Breast epithelium (tissue), 4 donors: ENCODE measurements at regions not wholly inside any gene's neighbourhood (a gene's known extent, or its start where the extent isn't known, plus 50 kb on each side); places are given as distances from the start of the nearest gene placed in this dataset.

Source experiments
- DNase-seq, 2 donors: peaks; one replicate each; pipeline ENCODE4 v3.0.0-alpha.2; 2019; ENCODE audit warnings: low spot score in 2 of 2
- H3K27ac ChIP-seq, 2 donors: fragments of 200-600 bp; sonication (generic) in 1 of 2; one replicate each; pipeline ENCODE4 v1.5.1; 2016 to 2019; ENCODE audit warnings: mild to moderate bottlenecking in 1 of 2
- H3K27me3 ChIP-seq, 2 donors: fragments of 200-600 bp; sonication (generic) in 1 of 2; one replicate each; pipeline versions ENCODE4 v1.5.1 to v1.6.0; 2017 to 2019; ENCODE audit warnings: control low read depth in 1 of 2, mild to moderate bottlenecking in 1 of 2
- H3K36me3 ChIP-seq: fragments of 200-600 bp; one replicate; pipeline ENCODE4 v1.5.1; 2019
- H3K4me1 ChIP-seq, 2 donors: fragments of 200-600 bp; sonication (generic); one replicate each; pipeline ENCODE4 v1.5.1; 2016 to 2019; ENCODE audit warnings: control low read depth in 1 of 2
- H3K4me3 ChIP-seq, 3 donors: fragments of 200-600 bp; sonication (generic); 1 replicate in 2 of 3; 2 replicates in 1 of 3; pipeline ENCODE4 v1.5.1; 2016 to 2019; ENCODE audit warnings: mild to moderate bottlenecking in 3 of 3, moderate library complexity in 2 of 3
- H3K9me3 ChIP-seq, 2 donors: fragments of 200-600 bp; sonication (generic) in 1 of 2; one replicate each; pipeline ENCODE4 v1.5.1; 2016 to 2019; ENCODE audit warnings: control low read depth in 1 of 2
- POLR2A ChIP-seq: fragments of 450-650 bp; IDR thresholded peaks from one replicate; pipeline ENCODE4 v1.6.1; 2016; ENCODE audit warnings: antibody characterized with exemption, mild to moderate bottlenecking, moderate library complexity
- POLR2AphosphoS5 ChIP-seq, 3 donors: sonication (generic); formaldehyde crosslinking; IDR thresholded peaks; one replicate each; pipeline ENCODE4 v1.6.1; 2017; ENCODE audit warnings: antibody characterized with exemption in 3 of 3
- intact Hi-C: fragments of 100-400 bp; cut with DNase I; formaldehyde crosslinking; loops from one replicate; pipeline ENCODE4 v1.15.1; 2023; ENCODE audit warnings: low total_unique reads
- TF ChIP-seq, protein P1 (sequence below), 3 donors: fragments of 450-650 bp; IDR thresholded peaks; one replicate each; pipeline ENCODE4 v1.5.1; 2016 to 2017; ENCODE audit warnings: antibody characterized with exemption in 3 of 3, mild to moderate bottlenecking in 3 of 3, moderate library complexity in 3 of 3

DNA sequence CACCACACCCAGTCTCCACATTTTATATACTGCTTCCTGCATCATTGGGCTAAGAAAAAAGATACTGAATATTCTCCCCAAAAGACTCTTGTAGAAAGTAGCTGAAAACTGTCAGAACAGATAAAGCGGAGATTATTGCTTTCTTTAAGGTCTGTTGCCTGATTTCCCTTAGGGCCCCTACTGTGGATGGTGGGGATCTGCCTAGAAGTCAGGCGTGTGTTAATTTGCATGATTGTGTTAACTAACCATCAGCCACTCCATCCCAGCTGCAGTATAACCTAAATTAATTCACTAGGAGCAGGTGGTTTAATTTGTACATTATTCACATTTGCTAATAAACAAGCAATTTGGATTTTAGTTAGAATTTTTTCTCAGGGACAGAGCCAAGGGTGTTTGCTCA lies 360.3 kb downstream of the FBXW7 start:
- intact Hi-C loops = no loop called here

DNA sequence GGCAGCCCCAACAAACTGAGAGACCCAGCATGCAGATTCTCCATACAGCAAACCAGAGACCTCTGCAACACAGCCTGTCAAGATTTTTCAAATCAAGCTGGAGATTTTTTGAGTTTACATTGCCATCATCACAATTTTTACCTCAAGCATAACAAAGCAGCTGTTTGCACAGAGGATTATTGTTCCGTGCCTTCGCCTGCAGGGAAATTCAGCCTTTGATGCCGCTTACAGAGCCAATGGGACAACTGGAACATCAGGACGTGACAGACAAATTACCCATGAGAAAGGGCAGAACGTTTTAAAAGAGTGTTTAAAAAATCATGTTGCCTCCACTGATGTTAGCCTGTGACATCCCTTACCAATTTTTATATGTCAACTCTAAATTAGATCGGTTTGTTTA lies 363.7 kb downstream of the FBXW7 start:
- no peak overlapping the region for H3K27ac ChIP-seq
- no peaks in the 10 kb centered on the region for H3K27me3 ChIP-seq
- H3K4me3 ChIP-seq = no peak overlapping the region
- no peaks in the 10 kb centered on the region for H3K4me1 ChIP-seq
- intact Hi-C loops = no loop called here
- DNase-seq = no peak
- no peaks in the 10 kb centered on the region for H3K36me3 ChIP-seq
- TF ChIP-seq, protein P1, sequence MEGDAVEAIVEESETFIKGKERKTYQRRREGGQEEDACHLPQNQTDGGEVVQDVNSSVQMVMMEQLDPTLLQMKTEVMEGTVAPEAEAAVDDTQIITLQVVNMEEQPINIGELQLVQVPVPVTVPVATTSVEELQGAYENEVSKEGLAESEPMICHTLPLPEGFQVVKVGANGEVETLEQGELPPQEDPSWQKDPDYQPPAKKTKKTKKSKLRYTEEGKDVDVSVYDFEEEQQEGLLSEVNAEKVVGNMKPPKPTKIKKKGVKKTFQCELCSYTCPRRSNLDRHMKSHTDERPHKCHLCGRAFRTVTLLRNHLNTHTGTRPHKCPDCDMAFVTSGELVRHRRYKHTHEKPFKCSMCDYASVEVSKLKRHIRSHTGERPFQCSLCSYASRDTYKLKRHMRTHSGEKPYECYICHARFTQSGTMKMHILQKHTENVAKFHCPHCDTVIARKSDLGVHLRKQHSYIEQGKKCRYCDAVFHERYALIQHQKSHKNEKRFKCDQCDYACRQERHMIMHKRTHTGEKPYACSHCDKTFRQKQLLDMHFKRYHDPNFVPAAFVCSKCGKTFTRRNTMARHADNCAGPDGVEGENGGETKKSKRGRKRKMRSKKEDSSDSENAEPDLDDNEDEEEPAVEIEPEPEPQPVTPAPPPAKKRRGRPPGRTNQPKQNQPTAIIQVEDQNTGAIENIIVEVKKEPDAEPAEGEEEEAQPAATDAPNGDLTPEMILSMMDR (IDR thresholded peaks at IDR 0.05) = no peak
- TF ChIP-seq POLR2A = no peak
- no peak for TF ChIP-seq POLR2AphosphoS5 (IDR thresholded peaks at IDR 0.05)
- no peaks in the 10 kb centered on the region for H3K9me3 ChIP-seq

More for the DNA sequence above, 360.3 kb downstream of the FBXW7 start:
- DNase-seq = no peak
- H3K9me3 ChIP-seq = no peaks in the 10 kb centered on the region
- H3K36me3 ChIP-seq = no peaks in the 10 kb centered on the region
- TF ChIP-seq POLR2A (no peak), POLR2AphosphoS5 (IDR thresholded peaks at IDR 0.05) (no peak)
- TF ChIP-seq, protein P1 (IDR thresholded peaks at IDR 0.05) = no peak
- no peaks in the 10 kb centered on the region for H3K4me1 ChIP-seq
- no peak overlapping the region for H3K27ac ChIP-seq
- no peaks in the 10 kb centered on the region for H3K27me3 ChIP-seq
- no peak overlapping the region for H3K4me3 ChIP-seq

DNA sequence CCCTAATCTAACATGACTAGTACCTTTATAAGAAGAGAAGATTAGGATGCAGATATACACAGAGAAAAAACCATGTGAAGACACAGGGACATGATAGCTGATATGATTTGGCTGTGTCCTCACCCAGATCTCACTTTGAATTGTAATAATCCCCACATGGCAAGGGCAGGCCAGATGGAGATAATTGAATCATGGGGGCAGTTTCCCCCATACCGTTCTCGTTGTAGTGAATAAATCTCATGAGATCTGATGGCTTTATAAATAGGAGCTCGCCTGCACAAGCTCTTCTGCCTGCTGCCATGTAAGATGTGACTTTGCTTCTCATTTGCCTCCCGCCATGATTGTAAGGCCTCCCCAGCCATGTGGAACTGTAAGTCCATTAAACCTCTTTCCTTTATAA lies 364.3 kb downstream of the FBXW7 start:
- TF ChIP-seq, protein P1 (IDR thresholded peaks at IDR 0.05) = no peak
- TF ChIP-seq POLR2AphosphoS5 (IDR thresholded peaks at IDR 0.05) (no peak), POLR2A (no peak)
- H3K27ac ChIP-seq = no peak overlapping the region
- H3K36me3 ChIP-seq = no peaks in the 10 kb centered on the region
- no peaks in the 10 kb centered on the region for H3K9me3 ChIP-seq
- no peaks in the 10 kb centered on the region for H3K27me3 ChIP-seq
- intact Hi-C loops = no loop called here
- DNase-seq = no peak
- no peaks in the 10 kb centered on the region for H3K4me1 ChIP-seq
- H3K4me3 ChIP-seq = no peak overlapping the region

DNA sequence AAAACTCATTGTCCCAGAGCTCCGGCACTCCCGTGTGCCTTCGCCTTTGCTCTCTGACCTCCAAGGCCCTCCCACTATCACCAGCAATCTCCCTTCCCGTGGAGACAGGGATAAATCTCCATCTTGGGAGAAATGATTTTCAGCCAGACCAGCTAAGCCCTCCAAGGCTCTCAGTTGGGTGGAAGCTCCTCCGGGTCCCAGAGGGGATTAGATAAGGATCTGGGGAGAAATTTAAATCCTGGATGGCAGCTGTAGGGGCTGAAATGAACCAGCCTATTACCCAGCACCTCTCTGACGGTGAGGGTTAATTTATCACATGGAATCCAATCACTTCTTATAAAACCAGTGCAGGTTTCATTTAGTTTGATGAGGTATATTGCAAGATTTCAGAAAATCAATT lies 366.2 kb downstream of the FBXW7 start:
- Histone ChIP-seq H3K27ac (no peak overlapping the region), H3K27me3 (no peaks in the 10 kb centered on the region), H3K4me1 (no peaks in the 10 kb centered on the region), H3K36me3 (no peaks in the 10 kb centered on the region), H3K4me3 (no peak overlapping the region), H3K9me3 (no peaks in the 10 kb centered on the region)
- DNase-seq = no peak
- intact Hi-C loops = no loop called here
- TF ChIP-seq, protein P1 (IDR thresholded peaks at IDR 0.05) = no peak
- no peak for TF ChIP-seq POLR2AphosphoS5 (IDR thresholded peaks at IDR 0.05)
- TF ChIP-seq POLR2A = no peak

DNA sequence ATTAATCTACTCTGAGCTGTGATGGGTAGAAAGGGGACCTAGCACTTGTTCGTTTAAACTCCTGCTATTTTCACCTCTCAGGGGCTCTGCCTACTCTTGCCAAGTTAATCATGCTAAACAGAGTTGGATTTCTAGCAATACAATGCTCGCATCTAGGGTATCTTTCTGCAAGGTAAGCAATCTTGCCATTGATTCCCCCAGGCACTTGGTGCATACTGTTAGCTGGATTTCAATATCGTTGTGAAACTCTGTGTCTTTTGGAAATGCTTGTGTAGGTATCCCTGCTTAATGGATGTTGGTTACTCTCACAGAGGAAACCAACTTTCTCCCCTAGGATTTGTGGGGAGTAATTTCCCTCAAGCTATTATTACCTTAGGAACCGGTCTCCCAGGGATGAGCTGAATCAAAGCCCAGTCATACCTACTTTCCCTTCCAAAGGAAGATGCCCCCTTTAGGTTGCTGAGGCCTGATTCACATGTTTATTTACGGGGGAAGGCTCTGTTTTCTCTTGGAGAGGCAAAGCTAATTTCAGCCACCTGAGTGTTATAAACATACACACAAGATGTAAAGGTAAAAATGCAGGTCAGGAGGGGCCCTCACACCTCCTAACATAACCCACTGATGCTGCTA lies 366.8 kb downstream of the FBXW7 start:
- TF ChIP-seq POLR2A (no peak), POLR2AphosphoS5 (IDR thresholded peaks at IDR 0.05) (no peak)
- TF ChIP-seq, protein P1 (IDR thresholded peaks at IDR 0.05) = no peak
- no peak for DNase-seq
- no peaks in the 10 kb centered on the region for H3K27me3 ChIP-seq
- no peaks in the 10 kb centered on the region for H3K9me3 ChIP-seq
- H3K27ac ChIP-seq = no peak overlapping the region
- intact Hi-C loops = no loop called here
- H3K4me3 ChIP-seq = no peak overlapping the region
- H3K36me3 ChIP-seq = no peaks in the 10 kb centered on the region
- H3K4me1 ChIP-seq = no peaks in the 10 kb centered on the region
